ELF-1 (cell line): ENCODE measurements at regions not wholly inside any gene's neighbourhood (a gene's known extent, or its start where the extent isn't known, plus 50 kb on each side); places are given as distances from the start of the nearest gene placed in this dataset.
"Not testable (repeated sequence)": the region's sequence is repeated elsewhere in the genome, so short reads cannot be mapped to it uniquely, and the experiment has no call there.

Experiments
- DNase-seq: peaks from one replicate; pipeline ENCODE4 v3.0.0-alpha.2; 2016; ENCODE audit warnings: low read depth, low spot score

DNA sequence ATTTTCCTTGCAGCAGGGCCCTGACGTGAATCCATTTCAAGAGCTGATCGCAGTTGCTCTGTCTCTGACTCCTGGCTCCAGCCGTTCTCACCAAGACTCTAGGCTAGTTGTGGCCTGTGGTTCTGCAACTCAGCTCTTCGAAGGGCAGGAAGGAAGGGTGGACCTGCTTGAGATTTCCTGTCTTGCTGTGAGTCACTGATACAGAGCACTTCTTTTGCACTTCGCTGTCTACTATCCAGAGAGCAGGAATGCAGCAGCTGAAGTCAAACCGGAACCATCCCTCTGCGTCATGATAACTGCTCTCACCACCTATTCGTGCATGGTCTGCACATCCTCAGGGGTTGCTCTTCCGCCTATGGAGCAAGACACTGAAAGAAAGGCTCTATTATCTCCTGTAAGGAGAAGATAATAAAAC, 59.7 kb downstream of the RAP2B start:
- DNase-seq = peak; percentile 75

DNA sequence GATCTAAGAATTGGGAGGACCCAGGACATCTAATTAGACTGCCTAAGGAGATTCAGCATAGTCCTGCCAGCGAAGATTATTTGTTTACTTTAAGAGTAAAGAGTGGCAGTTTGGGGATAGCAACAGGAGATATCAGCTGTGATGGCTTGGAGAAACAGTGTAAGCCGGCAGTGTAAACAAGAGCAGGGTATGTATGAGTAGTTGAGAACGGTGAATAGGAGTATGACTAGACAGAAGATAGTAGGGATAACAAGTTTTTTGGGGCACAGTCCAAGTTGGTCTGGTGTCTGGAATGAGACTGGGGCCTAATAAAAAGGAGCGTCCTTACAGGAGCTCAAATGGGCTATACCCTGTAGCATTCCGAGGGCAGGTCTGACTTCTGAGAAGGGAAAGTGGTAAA, 64.9 kb downstream of the RAP2B start:
- not testable (repeated sequence) for DNase-seq

GRCh38 chr3:153230427-153230826, 68.4 kb downstream of the RAP2B start:
- DNase-seq = not testable (repeated sequence)

DNA sequence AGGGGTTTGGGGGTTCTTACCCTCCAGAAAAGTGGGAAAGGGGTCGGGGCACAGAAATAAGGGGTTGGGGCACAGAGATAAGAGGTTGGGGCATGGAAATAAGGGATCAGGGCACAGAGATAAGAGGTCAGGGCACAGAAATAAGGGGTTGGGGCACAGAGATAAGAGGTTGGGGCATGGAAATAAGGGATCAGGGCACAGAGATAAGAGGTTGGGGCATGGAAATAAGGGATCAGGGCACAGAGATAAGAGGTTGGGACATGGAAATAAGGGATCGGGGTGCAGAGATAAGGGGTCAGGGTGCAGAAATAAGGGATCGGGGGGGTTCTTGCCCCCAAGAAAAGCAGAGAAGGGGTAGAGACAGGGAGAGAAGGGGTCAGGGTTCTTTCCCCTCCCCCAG, 69.2 kb downstream of the RAP2B start:
- not testable (repeated sequence) for DNase-seq

DNA sequence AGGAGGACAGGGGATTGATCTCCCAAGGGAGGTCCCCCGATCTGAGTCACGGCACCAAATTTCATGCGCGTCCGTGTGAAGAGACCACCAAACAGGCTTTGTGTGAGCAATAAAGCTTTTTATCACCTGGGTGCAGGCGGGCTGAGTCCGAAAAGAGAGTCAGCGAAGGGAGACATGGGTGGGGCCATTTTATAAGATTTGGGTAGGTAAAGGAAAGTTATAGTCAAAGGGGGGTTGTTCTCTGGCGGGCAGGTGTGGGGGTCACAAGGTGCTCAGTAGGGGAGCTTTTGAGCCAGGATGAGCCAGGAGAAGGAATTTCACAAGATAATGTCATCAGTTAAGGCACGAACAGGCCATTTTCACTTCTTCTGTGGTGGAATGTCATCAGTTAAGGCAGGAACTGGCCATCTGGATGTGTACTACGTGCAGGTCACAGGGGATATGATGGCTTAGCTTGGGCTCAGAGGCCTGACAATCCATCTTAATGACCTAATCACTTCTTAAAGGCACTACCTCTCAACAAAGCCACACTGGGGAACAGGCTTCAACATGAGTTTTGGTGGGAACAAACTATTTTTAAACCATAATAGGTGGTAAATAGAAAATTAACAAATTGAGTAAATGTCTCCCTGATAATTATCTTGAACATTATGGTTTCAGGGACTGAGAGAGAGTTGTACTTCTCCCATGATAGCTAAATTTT, 70.2 kb downstream of the RAP2B start:
- DNase-seq = not testable (repeated sequence)

GRCh38 chr3:153232851-153233271, 70.8 kb downstream of the RAP2B start:
- no peak for DNase-seq

- no peak for DNase-seq
These were observed 72.0 kb downstream of the RAP2B start for GRCh38 chr3:153233986-153234385.

- DNase-seq = no peak
These were observed 80.9 kb downstream of the RAP2B start for GRCh38 chr3:153242896-153243295.

DNA sequence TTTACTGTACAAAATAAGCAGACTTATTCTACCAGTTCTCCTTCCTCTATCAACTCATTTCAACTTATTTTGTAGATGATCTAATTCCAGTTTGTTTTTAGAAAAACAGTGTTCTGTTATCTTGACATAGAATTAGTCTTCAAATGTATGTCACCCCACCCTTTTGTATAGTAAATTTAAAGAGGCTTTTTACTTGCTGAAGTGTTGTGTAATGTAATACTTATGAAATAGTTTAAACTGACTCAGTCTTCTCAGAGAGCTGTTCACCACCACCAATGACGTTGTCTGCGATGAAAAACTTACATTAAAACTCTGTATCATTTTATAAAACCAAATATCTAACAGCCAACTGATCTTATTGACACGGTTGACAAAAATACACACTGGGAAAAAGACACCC, 82.9 kb downstream of the RAP2B start:
- DNase-seq = no peak

DNA sequence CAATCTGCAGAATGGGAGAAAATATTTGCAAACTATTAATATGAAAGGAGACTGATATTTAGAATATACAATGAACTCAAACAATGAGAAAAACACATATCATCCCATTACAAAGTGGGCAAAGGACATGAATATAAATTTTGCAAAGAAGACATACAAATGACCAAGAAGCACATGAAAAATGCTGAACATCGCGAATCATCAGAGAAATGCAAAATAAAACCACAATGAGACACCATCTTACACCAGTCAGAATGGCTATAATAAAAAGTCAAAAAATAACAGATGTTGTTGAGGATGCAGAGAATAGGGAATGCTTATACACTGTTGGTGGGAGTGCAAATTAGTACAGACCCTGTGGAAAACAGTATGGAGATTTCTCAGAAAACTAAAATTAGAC, 83.6 kb downstream of the RAP2B start:
- no peak for DNase-seq

GRCh38 chr3:153246331-153246730, 84.3 kb downstream of the RAP2B start:
- DNase-seq = no peak

DNA sequence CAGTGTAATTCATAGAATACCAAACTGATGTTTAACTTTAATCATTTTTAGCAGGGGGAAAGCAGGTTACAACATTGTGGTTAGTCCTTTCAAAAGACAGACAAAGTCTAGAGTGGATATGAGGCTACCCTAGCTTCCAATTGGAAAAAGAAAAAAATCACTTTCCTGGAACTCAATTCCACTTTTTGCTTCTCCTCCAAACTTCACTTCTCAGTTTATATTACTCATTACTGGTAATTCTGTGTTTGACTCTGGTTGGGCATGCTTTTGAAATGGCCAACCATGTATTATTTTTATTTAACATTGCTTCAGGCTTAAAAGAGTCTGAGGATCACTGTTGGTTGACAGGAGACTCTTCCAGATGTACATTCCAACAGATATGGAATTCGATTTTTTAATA, 84.8 kb downstream of the RAP2B start:
- DNase-seq = no peak

DNA sequence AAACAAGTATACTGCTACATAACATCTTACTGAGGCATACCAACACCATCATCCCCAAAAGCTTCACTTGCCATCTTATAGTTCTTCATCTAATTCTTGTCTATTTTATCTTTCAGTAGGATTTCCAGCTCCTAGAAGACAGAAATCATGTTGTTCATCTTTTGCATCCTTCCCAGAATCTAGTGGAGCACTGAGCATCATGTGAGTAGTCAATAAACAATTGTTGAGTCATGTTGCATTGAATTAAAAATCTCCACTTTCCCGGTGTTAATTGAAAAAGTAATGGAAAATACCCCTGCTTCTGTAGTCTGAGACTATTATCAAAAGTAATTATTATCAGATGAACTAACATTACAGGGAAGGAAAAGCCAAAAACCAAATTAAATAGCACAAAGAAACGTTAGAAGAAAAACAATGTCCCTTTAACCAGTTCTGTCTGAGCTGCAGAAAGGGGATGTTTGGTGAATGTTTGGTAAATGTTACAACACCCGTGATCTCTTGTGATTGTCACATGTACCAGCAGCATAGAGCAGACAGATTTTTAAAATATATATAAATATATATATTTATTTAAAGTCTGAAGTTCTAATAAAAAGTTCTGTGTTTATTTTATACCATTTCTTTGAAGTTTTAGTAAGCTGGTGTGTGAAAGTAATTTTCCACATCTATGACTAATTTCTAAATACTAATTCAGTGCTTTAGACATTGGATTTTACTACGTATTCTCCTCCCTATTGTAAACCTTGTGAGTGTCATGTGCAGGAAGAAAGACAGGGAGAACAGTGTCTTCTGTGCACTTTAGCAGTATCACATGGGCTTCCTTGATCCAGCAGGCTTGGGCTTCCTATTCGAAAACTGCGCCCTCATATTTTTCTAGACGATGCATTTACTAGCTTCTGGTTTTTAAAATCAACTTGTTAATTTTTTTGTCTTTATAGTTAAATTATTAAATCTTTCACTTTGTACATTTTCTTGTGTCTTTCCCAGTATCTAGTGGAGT, 85.6 kb downstream of the RAP2B start:
- DNase-seq = no peak

- not testable (repeated sequence) for DNase-seq
These were observed 86.8 kb downstream of the RAP2B start for GRCh38 chr3:153248835-153249234.

- DNase-seq = no peak
These were observed 87.9 kb downstream of the RAP2B start for GRCh38 chr3:153249906-153250305.

DNA sequence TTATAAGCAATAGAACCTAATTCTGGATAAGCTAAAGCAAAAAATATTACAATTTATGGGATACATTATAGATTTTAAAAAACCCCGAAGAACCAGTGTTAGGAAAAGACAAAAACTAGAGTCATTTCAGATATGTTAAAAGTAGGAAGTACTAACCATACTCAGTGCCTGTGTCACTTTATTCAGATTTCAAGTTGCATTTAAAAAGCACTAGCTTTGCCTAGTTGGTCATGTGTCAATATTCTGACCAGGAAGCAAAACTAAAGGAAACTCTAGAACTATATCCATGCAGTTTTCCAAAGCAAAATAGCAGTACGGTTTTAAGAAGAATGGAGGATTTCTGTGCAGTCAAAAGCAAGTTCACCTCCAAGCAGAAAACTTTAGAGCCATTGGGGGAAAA, 88.4 kb downstream of the RAP2B start:
- no peak for DNase-seq

DNA sequence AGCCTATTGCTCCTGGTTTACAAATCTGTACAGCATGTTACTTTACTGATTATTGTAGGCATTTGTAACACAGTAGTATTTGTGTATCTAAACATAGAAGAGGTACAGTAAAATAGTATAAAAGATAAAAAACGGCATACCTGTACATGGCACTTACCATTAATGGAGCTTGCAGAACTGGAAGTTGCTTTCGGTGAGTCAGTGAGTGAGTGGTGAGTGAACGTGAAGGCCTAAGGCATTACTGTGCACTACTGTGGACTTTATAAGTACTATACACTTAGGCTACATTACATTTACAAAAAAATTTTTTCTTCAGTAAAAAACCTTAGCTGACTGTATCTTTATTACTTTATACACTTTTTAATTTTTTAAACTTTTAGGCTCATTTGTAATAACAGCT, 90.9 kb downstream of the RAP2B start:
- no peak for DNase-seq

DNA sequence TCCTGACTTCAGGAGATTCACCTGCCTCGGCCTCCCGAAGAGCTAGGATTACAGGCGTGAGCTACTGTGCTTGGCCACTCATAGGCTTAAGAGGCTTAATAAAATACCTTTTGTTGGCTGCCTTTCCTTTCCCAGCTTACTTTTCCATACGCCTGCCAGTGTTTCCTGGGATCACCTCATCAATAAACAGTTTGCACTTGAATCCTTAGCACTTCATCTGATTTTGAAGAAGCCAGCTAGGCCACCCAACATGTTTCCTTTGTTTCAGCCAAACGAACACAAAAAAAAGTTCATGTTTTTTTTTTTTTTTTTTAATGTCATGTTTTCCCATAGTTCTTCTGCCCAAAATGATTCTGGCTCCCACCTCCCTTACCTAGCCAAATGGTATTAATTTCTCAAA, 92.3 kb downstream of the RAP2B start:
- no peak for DNase-seq

- no peak for DNase-seq
These were observed 95.8 kb downstream of the RAP2B start for GRCh38 chr3:153257673-153258351.

- no peak for DNase-seq
These were observed 97.9 kb downstream of the RAP2B start for GRCh38 chr3:153259956-153260355.

DNA sequence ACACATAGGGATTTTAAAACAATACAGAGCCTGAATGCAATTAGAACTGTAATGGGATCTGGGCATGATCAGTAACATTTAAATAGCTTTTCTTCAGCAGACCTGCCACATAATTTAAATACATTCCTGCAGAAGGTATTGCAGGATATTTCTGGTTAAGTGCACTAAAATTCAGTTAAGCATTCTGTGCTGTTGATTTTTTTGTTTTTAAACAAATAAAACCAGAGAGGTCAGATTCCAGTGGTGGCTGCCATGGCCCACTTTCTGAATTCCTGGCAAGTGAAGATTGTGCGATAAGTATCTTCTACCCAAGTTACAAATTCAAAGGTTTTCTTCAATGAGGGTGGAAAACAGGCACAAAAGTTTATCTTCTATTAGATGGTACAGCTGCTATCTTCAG, 98.7 kb downstream of the RAP2B start:
- no peak for DNase-seq

GRCh38 chr3:153266619-153267018, 104.6 kb downstream of the RAP2B start:
- no peak for DNase-seq
